IMR-90 (cell line): ENCODE measurements at regions not wholly inside any gene's neighbourhood (a gene's known extent, or its start where the extent isn't known, plus 50 kb on each side); places are given as distances from the start of the nearest gene placed in this dataset.
"Not testable (repeated sequence)": the region's sequence is repeated elsewhere in the genome, so short reads cannot be mapped to it uniquely, and the experiment has no call there.

Experiments
- ATAC-seq: fragments of 200-7000 bp; cut with Tn5 transposase; 2 replicates; pipeline ENCODE4 v1.9.1; 2020; ENCODE audit warnings: low read depth, mild to moderate bottlenecking, moderate library complexity
- BruUV-seq: library from RNA; stranded (reverse); fragments of 400-500 nt; replicated peaks from 2 replicates; lab custom pipeline; 2021; lab: Mats Ljungman, UMichigan
- CTCF ChIA-PET: fragments of 300-600 bp; formaldehyde crosslinking; extraction: SDS; loops from one replicate; lab custom pipeline; 2021; ENCODE audit warnings: antibody characterized with exemption; lab: Yijun Ruan, JAX
- POLR2A ChIA-PET: fragments of 300-600 bp; sonication (Branson Sonifier 250); formaldehyde crosslinking; loops from one replicate; lab custom pipeline; 2022; ENCODE audit warnings: antibody characterized with exemption; ENCODE audit not compliant: unreplicated experiment; lab: Charles Lee
- DNase-seq: peaks from one replicate; pipeline ENCODE4 v3.0.0; 2013
- H2AFZ ChIP-seq: replicated peaks from 2 replicates; pipeline ENCODE3; 2013; ENCODE audit warnings: low read length, mild to moderate bottlenecking; ENCODE audit not compliant: poor library complexity
- H2AK5ac ChIP-seq: 2 replicates; pipeline ENCODE4 v1.6.1; 2013; ENCODE audit warnings: low read depth, low read length, inconsistent platforms
- H2AK9ac ChIP-seq: replicated peaks from 2 replicates; pipeline ENCODE3; 2013; ENCODE audit warnings: mild to moderate bottlenecking, low read depth, low read length, moderate library complexity; ENCODE audit not compliant: poor library complexity
- H2BK120ac ChIP-seq: 2 replicates; pipeline ENCODE4 v1.6.1; 2013; ENCODE audit warnings: low read depth, low read length, inconsistent platforms
- H2BK15ac ChIP-seq: 3 replicates; pipeline ENCODE4 v1.6.1; 2013; ENCODE audit warnings: low read depth, low read length, inconsistent platforms
- H2BK20ac ChIP-seq: 2 replicates; pipeline ENCODE4 v1.6.1; 2013; ENCODE audit warnings: low read depth, mild to moderate bottlenecking, inconsistent platforms, low read length, moderate library complexity
- H2BK5ac ChIP-seq: 2 replicates; pipeline ENCODE4 v1.6.1; 2013; ENCODE audit warnings: mild to moderate bottlenecking, low read depth, low read length, inconsistent platforms; ENCODE audit not compliant: poor library complexity, severe bottlenecking
- H3K14ac ChIP-seq: replicated peaks from 2 replicates; pipeline ENCODE4 v1.6.1; 2013; ENCODE audit warnings: low read depth, low read length, inconsistent platforms
- H3K18ac ChIP-seq: 2 replicates; pipeline ENCODE4 v1.6.1; 2013; ENCODE audit warnings: low read depth, low read length, control low read depth
- H3K23ac ChIP-seq: 2 replicates; pipeline ENCODE4 v1.6.1; 2013; ENCODE audit warnings: low read depth, low read length, inconsistent platforms
- H3K27ac ChIP-seq: 2 replicates; pipeline ENCODE4 v1.5.1; 2013; ENCODE audit warnings: mild to moderate bottlenecking, control low read depth, low read length; ENCODE audit not compliant: insufficient read depth
- H3K27me3 ChIP-seq: 2 replicates; pipeline ENCODE4 v1.6.1; 2013; ENCODE audit warnings: low read length; ENCODE audit not compliant: control insufficient read depth, insufficient read depth
- H3K36me3 ChIP-seq: 2 replicates; pipeline ENCODE4 v1.6.1; 2013; ENCODE audit warnings: low read length, mixed read lengths; ENCODE audit not compliant: control insufficient read depth, insufficient read depth
- H3K4ac ChIP-seq: 2 replicates; pipeline ENCODE4 v1.6.1; 2013; ENCODE audit warnings: low read depth, low read length, inconsistent platforms
- H3K4me1 ChIP-seq: 2 replicates; pipeline ENCODE4 v1.6.1; 2013; ENCODE audit warnings: low read length, mixed read lengths; ENCODE audit not compliant: control insufficient read depth, insufficient read depth
- H3K4me2 ChIP-seq: 2 replicates; pipeline ENCODE4 v1.6.1; 2013; ENCODE audit warnings: low read depth, mild to moderate bottlenecking, control low read depth, low read length, moderate library complexity
- H3K4me3 ChIP-seq: 2 replicates; pipeline ENCODE4 v1.5.1; 2013; ENCODE audit warnings: low read depth, mild to moderate bottlenecking, control low read depth, low read length, moderate library complexity; ENCODE audit not compliant: insufficient read depth
- H3K56ac ChIP-seq: 2 replicates; pipeline ENCODE4 v1.6.1; 2013; ENCODE audit warnings: low read length, inconsistent platforms; ENCODE audit not compliant: insufficient read depth; ENCODE audit errors: extremely low read depth
- H3K79me1 ChIP-seq, 2 experiments: 2 replicates each; pipeline ENCODE4 v1.6.1; 2013; ENCODE audit warnings: low read length in 2 of 2, inconsistent platforms in 1 of 2, low read depth in 1 of 2
- H3K9ac ChIP-seq: 2 replicates; pipeline ENCODE4 v1.6.1; 2013; ENCODE audit warnings: low read depth, low read length, control low read depth
- H3K9me1 ChIP-seq: 2 replicates; pipeline ENCODE4 v1.6.1; 2013; ENCODE audit warnings: low read length, inconsistent platforms; ENCODE audit not compliant: insufficient read depth
- H3K9me3 ChIP-seq: 2 replicates; pipeline ENCODE4 v1.6.1; 2013; ENCODE audit warnings: low read length; ENCODE audit not compliant: control insufficient read depth, insufficient read depth
- H4K20me1 ChIP-seq: 2 replicates; pipeline ENCODE4 v1.6.1; 2013; ENCODE audit warnings: low read length, inconsistent platforms; ENCODE audit not compliant: insufficient read depth
- H4K5ac ChIP-seq: 2 replicates; pipeline ENCODE4 v1.6.1; 2013; ENCODE audit warnings: mild to moderate bottlenecking, low read depth, low read length, control low read depth
- H4K8ac ChIP-seq, 2 experiments: 2 replicates each; pipeline ENCODE4 v1.6.1; 2013; ENCODE audit warnings: low read depth in 2 of 2, low read length in 2 of 2, control low read depth in 1 of 2, inconsistent platforms in 1 of 2
- H4K91ac ChIP-seq: 2 replicates; pipeline ENCODE4 v1.6.1; 2013; ENCODE audit warnings: low read depth, low read length, inconsistent platforms; ENCODE audit not compliant: insufficient read depth
- WGBS, 2 experiments: methylation state at CpG; one replicate each; pipeline versions ENCODE4 v1.1.5 to v1.1.7; 2013; ENCODE audit warnings: missing lambda C conversion rate in 2 of 2; ENCODE audit not compliant: insufficient read length in 1 of 2; ENCODE audit errors: extremely low coverage in 2 of 2; 5-methylcytosine and 5-hydroxymethylcytosine counted together
- dilution Hi-C: fragments of 300-500 bp; cut with HindIII; formaldehyde crosslinking; loops from one replicate; pipeline ENCODE4 v1.14.3; 2018; ENCODE audit warnings: low sequenced_read_pairs; ENCODE audit not compliant: unreplicated experiment
- in situ Hi-C: fragments of 300-500 bp; cut with MboI; formaldehyde crosslinking; loops from 3 replicates; pipeline ENCODE4 v1.14.3; 2019; ENCODE audit warnings: low sequenced_read_pairs, inconsistent platforms, mixed read lengths
- intact Hi-C: fragments of 100-400 bp; cut with micrococcal nuclease; formaldehyde crosslinking; loops from 2 replicates; pipeline ENCODE4 v1.10.0; 2022

GRCh38 chr1:223949944-223950343 lies 104.2 kb upstream of the TP53BP2 start:
- intact Hi-C loops, H2BK5ac ChIP-seq, H2BK20ac ChIP-seq, H4K91ac ChIP-seq, H3K18ac ChIP-seq, H4K8ac ChIP-seq, H3K4me1 ChIP-seq, H3K4me2 ChIP-seq, H3K14ac ChIP-seq, in situ Hi-C loops, H2AK5ac ChIP-seq, H3K9me3 ChIP-seq, BruUV-seq, H4K5ac ChIP-seq, H2AFZ ChIP-seq, H3K36me3 ChIP-seq, H2AK9ac ChIP-seq, POLR2A ChIA-PET, H4K20me1 ChIP-seq, H3K27me3 ChIP-seq, H3K79me1 ChIP-seq, H2BK120ac ChIP-seq, H3K56ac ChIP-seq, DNase-seq, H3K4ac ChIP-seq, H3K4me3 ChIP-seq, H2BK15ac ChIP-seq, H3K9ac ChIP-seq, H3K23ac ChIP-seq, H3K27ac ChIP-seq, H3K9me1 ChIP-seq, dilution Hi-C loops, CTCF ChIA-PET, ATAC-seq: not testable (repeated sequence)
- WGBS, 2 experiments, result no CpG with 5 or more reads among the region's 10 CpGs

GRCh38 chr1:223948041-223948440 lies 102.3 kb upstream of the TP53BP2 start:
- H3K4me2 ChIP-seq, H4K5ac ChIP-seq, H3K4me1 ChIP-seq, H2AFZ ChIP-seq, H2AK5ac ChIP-seq, H3K56ac ChIP-seq, CTCF ChIA-PET, DNase-seq, H3K27ac ChIP-seq, H2BK5ac ChIP-seq, H4K20me1 ChIP-seq, intact Hi-C loops, H3K36me3 ChIP-seq, H2BK15ac ChIP-seq, H4K8ac ChIP-seq, H2BK120ac ChIP-seq, in situ Hi-C loops, H3K79me1 ChIP-seq, H3K9ac ChIP-seq, ATAC-seq, H2BK20ac ChIP-seq, H3K27me3 ChIP-seq, H3K23ac ChIP-seq, H3K18ac ChIP-seq, BruUV-seq, H3K14ac ChIP-seq, H2AK9ac ChIP-seq, H3K4me3 ChIP-seq, H3K9me3 ChIP-seq, H3K4ac ChIP-seq, POLR2A ChIA-PET, H4K91ac ChIP-seq, dilution Hi-C loops, H3K9me1 ChIP-seq: not testable (repeated sequence)
- WGBS, 2 experiments, result 100% methylated on average over 3 of the region's 12 CpGs; no CpG with 5 or more reads in 1 of the 2 experiments
